GM23338 (cell line): ENCODE measurements at regions not wholly inside any gene's neighbourhood (a gene's known extent, or its start where the extent isn't known, plus 50 kb on each side); places are given as distances from the start of the nearest gene placed in this dataset.

Experiments
- ATAC-seq: fragments of 200-7000 bp; cut with Tn5 transposase; 3 replicates; pipeline ENCODE4 v1.9.1; 2020
- DNase-seq: peaks from one replicate; pipeline ENCODE4 v3.0.0-alpha.2; 2015; ENCODE audit warnings: low spot score
- H2AFZ ChIP-seq: fragments of 200-600 bp; sonication (generic); 2 replicates; pipeline ENCODE4 v1.8.0; 2016; ENCODE audit warnings: antibody characterized with exemption, mild to moderate bottlenecking, moderate library complexity
- H3F3A ChIP-seq: fragments of 200-600 bp; sonication (generic); replicated peaks from 2 replicates; pipeline ENCODE4 v1.8.0; 2017; ENCODE audit warnings: antibody characterized with exemption, mixed run types, low read depth
- H3K27ac ChIP-seq: fragments of 200-600 bp; sonication (generic); 2 replicates; pipeline ENCODE4 v1.6.1; 2016; ENCODE audit warnings: low read depth
- H3K27me3 ChIP-seq: fragments of 200-600 bp; sonication (generic); 2 replicates; pipeline ENCODE4 v1.8.0; 2016; ENCODE audit warnings: mild to moderate bottlenecking, mixed run types, moderate library complexity; ENCODE audit not compliant: insufficient read depth
- H3K36me3 ChIP-seq: fragments of 200-600 bp; sonication (generic); 2 replicates; pipeline ENCODE4 v1.8.0; 2016; ENCODE audit warnings: mild to moderate bottlenecking; ENCODE audit not compliant: insufficient read depth
- H3K4me1 ChIP-seq: fragments of 200-600 bp; sonication (generic); 2 replicates; pipeline ENCODE4 v1.8.0; 2016; ENCODE audit warnings: mild to moderate bottlenecking, moderate library complexity; ENCODE audit not compliant: insufficient read depth
- H3K4me2 ChIP-seq: fragments of 200-600 bp; sonication (generic); 2 replicates; pipeline ENCODE4 v1.7.1; 2017; ENCODE audit warnings: mixed run types
- H3K4me3 ChIP-seq: fragments of 200-600 bp; sonication (generic); 2 replicates; pipeline ENCODE4 v1.6.1; 2016; ENCODE audit warnings: mixed run types
- H3K79me2 ChIP-seq: fragments of 200-600 bp; sonication (generic); replicated peaks from 2 replicates; pipeline ENCODE4 v1.8.0; 2017; ENCODE audit warnings: mild to moderate bottlenecking; ENCODE audit not compliant: insufficient read depth
- H3K9me2 ChIP-seq: fragments of 200-600 bp; sonication (generic); 2 replicates; pipeline ENCODE4 v1.8.0; 2017; ENCODE audit not compliant: insufficient read depth
- H4K20me1 ChIP-seq: fragments of 200-600 bp; sonication (generic); replicated peaks from 2 replicates; pipeline ENCODE4 v1.8.0; 2017; ENCODE audit warnings: mild to moderate bottlenecking; ENCODE audit not compliant: insufficient read depth
- H3K27ac Mint-ChIP-seq: 2 replicates; pipeline ENCODE4 v1.8.0; 2020; ENCODE audit warnings: inconsistent platforms, mild to moderate bottlenecking, moderate library complexity, mixed read lengths
- H3K27me3 Mint-ChIP-seq: 3 replicates; pipeline ENCODE4 v1.8.0; 2022; ENCODE audit warnings: low read depth, mild to moderate bottlenecking, moderate library complexity, mixed read lengths, inconsistent platforms; ENCODE audit not compliant: insufficient read depth, poor library complexity
- H3K36me3 Mint-ChIP-seq: 3 replicates; pipeline ENCODE4 v1.8.0; 2021; ENCODE audit warnings: low read depth, mild to moderate bottlenecking, inconsistent platforms, moderate library complexity, mixed read lengths
- H3K4me1 Mint-ChIP-seq: 3 replicates; pipeline ENCODE4 v1.8.0; 2020; ENCODE audit warnings: mild to moderate bottlenecking, inconsistent platforms, mixed read lengths
- H3K4me3 Mint-ChIP-seq: 3 replicates; pipeline ENCODE4 v1.8.0; 2021; ENCODE audit warnings: moderate library complexity, mild to moderate bottlenecking, inconsistent platforms, mixed read lengths
- H3K9me3 Mint-ChIP-seq: 3 replicates; pipeline ENCODE4 v1.8.0; 2020; ENCODE audit warnings: moderate library complexity, mild to moderate bottlenecking, inconsistent platforms, mixed read lengths
- CREB1 ChIP-seq: fragments of 250-450 bp; sonication (Bioruptor Pico); IDR thresholded peaks from 2 replicates; pipeline ENCODE4 v1.5.0; 2020; ENCODE audit warnings: low read depth, mild to moderate bottlenecking, moderate library complexity
- ETS1 ChIP-seq: IDR thresholded peaks from 2 replicates; pipeline ENCODE4 v1.6.1; 2016; ENCODE audit warnings: antibody characterized with exemption
- EZH2 ChIP-seq: fragments of 200-600 bp; sonication (generic); IDR thresholded peaks from one replicate; pipeline ENCODE4 v1.8.0; 2017; ENCODE audit warnings: antibody characterized with exemption, mild to moderate bottlenecking, low read depth; ENCODE audit not compliant: unreplicated experiment
- EZH2phosphoT487 ChIP-seq: fragments of 200-600 bp; sonication (generic); IDR thresholded peaks from one replicate; pipeline ENCODE4 v1.8.1; 2018; ENCODE audit warnings: antibody characterized with exemption; ENCODE audit not compliant: unreplicated experiment
- JUNB ChIP-seq: IDR thresholded peaks from one replicate; pipeline ENCODE4 v1.6.1; 2016; ENCODE audit warnings: antibody characterized with exemption; ENCODE audit not compliant: unreplicated experiment
- NANOG ChIP-seq: IDR thresholded peaks from 2 replicates; pipeline ENCODE4 v1.6.1; 2016; ENCODE audit warnings: antibody characterized with exemption, borderline replicate concordance
- POLR2AphosphoS5 ChIP-seq: IDR thresholded peaks from 2 replicates; pipeline ENCODE4 v1.6.1; 2016; ENCODE audit warnings: antibody characterized with exemption, low read depth
- REST ChIP-seq: IDR thresholded peaks from one replicate; pipeline ENCODE4 v1.6.1; 2018; ENCODE audit warnings: antibody characterized with exemption; ENCODE audit not compliant: unreplicated experiment
- STAT1 ChIP-seq: IDR thresholded peaks from one replicate; pipeline ENCODE4 v1.6.1; 2016; ENCODE audit warnings: antibody characterized with exemption; ENCODE audit not compliant: unreplicated experiment
- ZNF114 ChIP-seq: fragments of 250-450 bp; sonication (Bioruptor Pico); IDR thresholded peaks from 2 replicates; pipeline ENCODE4 v1.5.0; 2020; ENCODE audit warnings: mild to moderate bottlenecking, moderate library complexity
- TF ChIP-seq, protein P1 (sequence below): fragments of 250-450 bp; sonication (Bioruptor Pico); IDR thresholded peaks from 2 replicates; pipeline ENCODE4 v1.5.0; 2020; ENCODE audit warnings: mild to moderate bottlenecking, moderate library complexity
- TF ChIP-seq, protein P2 (sequence below), 2 experiments: fragments of 200-600 bp in 1 of 2; sonication (generic) in 1 of 2; conservative IDR thresholded peaks; 2 replicates each; pipeline versions ENCODE4 v1.5.1 to v1.6.1; 2016 to 2017; ENCODE audit warnings: antibody characterized with exemption in 2 of 2, low read depth in 2 of 2, mild to moderate bottlenecking in 2 of 2, moderate library complexity in 1 of 2

DNA sequence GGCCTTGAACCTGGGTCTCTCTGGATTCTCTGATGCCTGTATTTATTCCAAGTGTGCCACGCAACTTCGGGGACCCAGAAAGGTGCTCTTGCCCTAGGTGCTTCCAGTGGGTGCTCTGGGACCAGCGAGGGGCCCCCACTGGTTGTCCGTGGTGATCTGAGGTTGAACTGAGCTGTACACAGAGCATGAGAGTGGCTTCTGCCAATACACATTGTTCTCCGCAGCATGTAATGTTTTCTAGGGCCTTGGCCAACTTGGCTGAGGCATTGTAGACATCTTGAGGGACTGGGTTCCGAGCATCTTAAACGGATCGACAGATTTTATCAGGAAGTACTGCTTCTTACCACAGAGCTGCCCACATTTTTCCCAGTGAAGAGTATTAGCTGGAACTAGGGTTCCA, 117.9 kb downstream of the MTX3 start:
- TF ChIP-seq ZNF114 (CRISPR knock-in tag) (no peak), CREB1 (no peak), EZH2phosphoT487 (no peak), JUNB (no peak), STAT1 (no peak), EZH2 (no peak), ETS1 (no peak), REST (no peak), POLR2AphosphoS5 (no peak), NANOG (no peak)
- TF ChIP-seq, protein P1, sequence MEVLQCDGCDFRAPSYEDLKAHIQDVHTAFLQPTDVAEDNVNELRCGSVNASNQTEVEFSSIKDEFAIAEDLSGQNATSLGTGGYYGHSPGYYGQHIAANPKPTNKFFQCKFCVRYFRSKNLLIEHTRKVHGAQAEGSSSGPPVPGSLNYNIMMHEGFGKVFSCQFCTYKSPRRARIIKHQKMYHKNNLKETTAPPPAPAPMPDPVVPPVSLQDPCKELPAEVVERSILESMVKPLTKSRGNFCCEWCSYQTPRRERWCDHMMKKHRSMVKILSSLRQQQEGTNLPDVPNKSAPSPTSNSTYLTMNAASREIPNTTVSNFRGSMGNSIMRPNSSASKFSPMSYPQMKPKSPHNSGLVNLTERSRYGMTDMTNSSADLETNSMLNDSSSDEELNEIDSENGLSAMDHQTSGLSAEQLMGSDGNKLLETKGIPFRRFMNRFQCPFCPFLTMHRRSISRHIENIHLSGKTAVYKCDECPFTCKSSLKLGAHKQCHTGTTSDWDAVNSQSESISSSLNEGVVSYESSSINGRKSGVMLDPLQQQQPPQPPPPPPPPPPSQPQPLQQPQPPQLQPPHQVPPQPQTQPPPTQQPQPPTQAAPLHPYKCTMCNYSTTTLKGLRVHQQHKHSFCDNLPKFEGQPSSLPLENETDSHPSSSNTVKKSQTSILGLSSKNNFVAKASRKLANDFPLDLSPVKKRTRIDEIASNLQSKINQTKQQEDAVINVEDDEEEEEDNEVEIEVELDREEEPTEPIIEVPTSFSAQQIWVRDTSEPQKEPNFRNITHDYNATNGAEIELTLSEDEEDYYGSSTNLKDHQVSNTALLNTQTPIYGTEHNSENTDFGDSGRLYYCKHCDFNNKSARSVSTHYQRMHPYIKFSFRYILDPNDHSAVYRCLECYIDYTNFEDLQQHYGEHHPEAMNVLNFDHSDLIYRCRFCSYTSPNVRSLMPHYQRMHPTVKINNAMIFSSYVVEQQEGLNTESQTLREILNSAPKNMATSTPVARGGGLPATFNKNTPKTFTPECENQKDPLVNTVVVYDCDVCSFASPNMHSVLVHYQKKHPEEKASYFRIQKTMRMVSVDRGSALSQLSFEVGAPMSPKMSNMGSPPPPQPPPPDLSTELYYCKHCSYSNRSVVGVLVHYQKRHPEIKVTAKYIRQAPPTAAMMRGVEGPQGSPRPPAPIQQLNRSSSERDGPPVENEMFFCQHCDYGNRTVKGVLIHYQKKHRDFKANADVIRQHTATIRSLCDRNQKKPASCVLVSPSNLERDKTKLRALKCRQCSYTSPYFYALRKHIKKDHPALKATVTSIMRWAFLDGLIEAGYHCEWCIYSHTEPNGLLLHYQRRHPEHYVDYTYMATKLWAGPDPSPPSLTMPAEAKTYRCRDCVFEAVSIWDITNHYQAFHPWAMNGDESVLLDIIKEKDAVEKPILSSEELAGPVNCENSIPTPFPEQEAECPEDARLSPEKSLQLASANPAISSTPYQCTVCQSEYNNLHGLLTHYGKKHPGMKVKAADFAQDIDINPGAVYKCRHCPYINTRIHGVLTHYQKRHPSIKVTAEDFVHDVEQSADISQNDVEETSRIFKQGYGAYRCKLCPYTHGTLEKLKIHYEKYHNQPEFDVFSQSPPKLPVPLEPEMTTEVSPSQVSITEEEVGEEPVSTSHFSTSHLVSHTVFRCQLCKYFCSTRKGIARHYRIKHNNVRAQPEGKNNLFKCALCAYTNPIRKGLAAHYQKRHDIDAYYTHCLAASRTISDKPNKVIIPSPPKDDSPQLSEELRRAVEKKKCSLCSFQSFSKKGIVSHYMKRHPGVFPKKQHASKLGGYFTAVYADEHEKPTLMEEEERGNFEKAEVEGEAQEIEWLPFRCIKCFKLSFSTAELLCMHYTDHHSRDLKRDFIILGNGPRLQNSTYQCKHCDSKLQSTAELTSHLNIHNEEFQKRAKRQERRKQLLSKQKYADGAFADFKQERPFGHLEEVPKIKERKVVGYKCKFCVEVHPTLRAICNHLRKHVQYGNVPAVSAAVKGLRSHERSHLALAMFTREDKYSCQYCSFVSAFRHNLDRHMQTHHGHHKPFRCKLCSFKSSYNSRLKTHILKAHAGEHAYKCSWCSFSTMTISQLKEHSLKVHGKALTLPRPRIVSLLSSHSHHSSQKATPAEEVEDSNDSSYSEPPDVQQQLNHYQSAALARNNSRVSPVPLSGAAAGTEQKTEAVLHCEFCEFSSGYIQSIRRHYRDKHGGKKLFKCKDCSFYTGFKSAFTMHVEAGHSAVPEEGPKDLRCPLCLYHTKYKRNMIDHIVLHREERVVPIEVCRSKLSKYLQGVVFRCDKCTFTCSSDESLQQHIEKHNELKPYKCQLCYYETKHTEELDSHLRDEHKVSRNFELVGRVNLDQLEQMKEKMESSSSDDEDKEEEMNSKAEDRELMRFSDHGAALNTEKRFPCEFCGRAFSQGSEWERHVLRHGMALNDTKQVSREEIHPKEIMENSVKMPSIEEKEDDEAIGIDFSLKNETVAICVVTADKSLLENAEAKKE (CRISPR knock-in tag): no peak
- TF ChIP-seq, protein P2, sequence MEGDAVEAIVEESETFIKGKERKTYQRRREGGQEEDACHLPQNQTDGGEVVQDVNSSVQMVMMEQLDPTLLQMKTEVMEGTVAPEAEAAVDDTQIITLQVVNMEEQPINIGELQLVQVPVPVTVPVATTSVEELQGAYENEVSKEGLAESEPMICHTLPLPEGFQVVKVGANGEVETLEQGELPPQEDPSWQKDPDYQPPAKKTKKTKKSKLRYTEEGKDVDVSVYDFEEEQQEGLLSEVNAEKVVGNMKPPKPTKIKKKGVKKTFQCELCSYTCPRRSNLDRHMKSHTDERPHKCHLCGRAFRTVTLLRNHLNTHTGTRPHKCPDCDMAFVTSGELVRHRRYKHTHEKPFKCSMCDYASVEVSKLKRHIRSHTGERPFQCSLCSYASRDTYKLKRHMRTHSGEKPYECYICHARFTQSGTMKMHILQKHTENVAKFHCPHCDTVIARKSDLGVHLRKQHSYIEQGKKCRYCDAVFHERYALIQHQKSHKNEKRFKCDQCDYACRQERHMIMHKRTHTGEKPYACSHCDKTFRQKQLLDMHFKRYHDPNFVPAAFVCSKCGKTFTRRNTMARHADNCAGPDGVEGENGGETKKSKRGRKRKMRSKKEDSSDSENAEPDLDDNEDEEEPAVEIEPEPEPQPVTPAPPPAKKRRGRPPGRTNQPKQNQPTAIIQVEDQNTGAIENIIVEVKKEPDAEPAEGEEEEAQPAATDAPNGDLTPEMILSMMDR (conservative IDR thresholded peaks at IDR 0.05; ENCODE audit: low read depth in 2 of 2): no peak
- Mint-ChIP-seq H3K27ac (no peak overlapping the region), H3K4me3 (no peak overlapping the region), H3K36me3 (no peaks in the 10 kb centered on the region), H3K4me1 (no peaks in the 10 kb centered on the region), H3K27me3 (peaks cover 2% of the 10 kb centered on the region), H3K9me3 (no peaks in the 10 kb centered on the region)
- H3K36me3 ChIP-seq: no peaks in the 10 kb centered on the region
- no peak overlapping the region for H3K27ac ChIP-seq
- H3K4me2 ChIP-seq: no peak overlapping the region
- H3K9me2 ChIP-seq: no peaks in the 10 kb centered on the region
- H3K4me3 ChIP-seq: no peak overlapping the region
- H4K20me1 ChIP-seq: no peaks in the 10 kb centered on the region
- no peak overlapping the region for H2AFZ ChIP-seq
- no peaks in the 10 kb centered on the region for H3K79me2 ChIP-seq
- DNase-seq: no peak
- ATAC-seq: no peak
- H3K27me3 ChIP-seq: no peaks in the 10 kb centered on the region
- H3K4me1 ChIP-seq: no peaks in the 10 kb centered on the region
- no peaks in the 10 kb centered on the region for H3F3A ChIP-seq
